COLO829 (cell line): ENCODE measurements at regions not wholly inside any gene's neighbourhood (a gene's known extent, or its start where the extent isn't known, plus 50 kb on each side); places are given as distances from the start of the nearest gene placed in this dataset.
"Not testable (repeated sequence)": the region's sequence is repeated elsewhere in the genome, so short reads cannot be mapped to it uniquely, and the experiment has no call there.

Source experiments
- DNase-seq: peaks from one replicate; pipeline ENCODE4 v3.0.0; 2012; ENCODE audit warnings: low spot score

DNA sequence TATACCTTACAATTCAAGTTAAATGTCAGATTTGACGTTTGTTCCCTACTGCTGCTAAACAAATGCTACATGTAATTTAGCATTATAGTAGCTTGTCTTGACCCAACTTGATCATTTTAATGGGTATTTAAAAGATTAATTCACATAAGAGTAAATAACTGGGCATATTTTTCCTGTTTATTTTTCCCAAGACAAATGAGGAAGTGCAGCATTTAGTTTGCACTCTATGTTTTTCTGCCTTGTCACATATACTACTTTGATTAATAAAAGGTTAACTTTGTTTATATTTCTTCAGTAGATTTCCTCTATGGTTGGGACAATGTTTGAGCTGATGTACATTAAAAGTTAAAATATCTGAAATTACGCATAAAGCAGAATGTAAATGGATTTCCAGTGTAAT lies 641.8 kb downstream of the PRR16 start:
- no peak for DNase-seq

GRCh38 chr5:121106721-121107690 lies 642.9 kb downstream of the PRR16 start:
- DNase-seq, result not testable (repeated sequence)

GRCh38 chr5:121108725-121109124 lies 644.6 kb downstream of the PRR16 start:
- no peak for DNase-seq

DNA sequence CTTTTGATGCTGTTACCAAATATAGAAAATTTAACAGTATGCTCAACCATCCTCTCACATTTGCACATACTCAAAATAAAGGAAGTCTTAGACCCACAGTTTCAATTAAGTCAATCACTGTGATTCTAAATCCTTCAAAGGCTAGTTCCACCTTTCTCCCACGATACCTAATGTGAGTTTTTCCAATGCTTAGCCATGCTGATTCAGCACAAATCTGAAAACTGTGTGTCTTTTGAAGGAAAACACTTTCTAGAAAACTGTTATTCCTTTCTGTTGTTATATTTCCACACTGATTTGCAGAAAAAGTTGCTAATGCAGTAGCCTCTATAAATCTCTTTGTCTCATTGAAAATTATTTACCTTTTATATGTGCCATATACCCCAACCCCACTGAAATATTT lies 645.7 kb downstream of the PRR16 start:
- no peak for DNase-seq

- no peak for DNase-seq
These were observed 657.7 kb downstream of the PRR16 start for GRCh38 chr5:121121786-121122185.

GRCh38 chr5:121138495-121138907 lies 674.4 kb downstream of the PRR16 start:
- DNase-seq, result peak; percentile 33

DNA sequence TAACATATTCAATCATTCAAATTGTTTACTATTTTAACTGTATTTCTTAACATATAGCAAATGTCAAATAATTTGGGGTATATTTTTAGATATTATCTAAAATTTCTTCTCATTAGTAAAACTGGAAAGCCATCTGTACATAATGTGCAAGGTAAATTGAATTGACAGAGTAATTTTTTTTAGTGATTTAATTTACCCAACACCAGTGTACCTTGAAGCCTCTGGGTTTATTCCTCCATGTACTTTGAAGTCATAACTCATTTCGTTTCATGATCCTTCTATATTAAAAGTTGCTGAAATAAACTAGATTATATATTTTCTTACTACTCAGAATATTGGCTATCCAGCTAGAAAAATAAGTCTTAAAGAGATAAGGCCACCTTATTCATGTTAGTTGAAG lies 674.9 kb downstream of the PRR16 start:
- no peak for DNase-seq

DNA sequence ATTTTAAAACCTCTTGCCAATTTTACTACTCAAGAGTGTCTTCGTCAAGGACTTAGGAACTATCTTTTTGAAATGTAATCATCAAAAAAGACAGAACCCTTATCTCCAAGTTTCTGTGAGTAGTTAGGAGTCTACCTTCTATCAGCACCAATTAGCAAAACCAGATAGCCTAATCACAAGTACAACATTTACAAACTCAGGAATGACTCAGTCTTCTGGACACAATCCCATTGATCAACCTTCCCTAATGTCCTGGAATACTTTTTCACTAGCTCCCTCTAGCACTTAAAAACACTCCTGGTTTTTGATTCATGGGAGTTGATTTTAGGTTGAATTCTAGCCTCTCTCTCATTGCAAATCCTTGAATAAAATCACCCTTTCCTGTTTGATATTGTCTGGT lies 680.7 kb downstream of the PRR16 start:
- peak; percentile 3 for DNase-seq

- no peak for DNase-seq
These were observed 687.4 kb downstream of the PRR16 start for GRCh38 chr5:121151534-121151933.

- no peak for DNase-seq
These were observed 688.3 kb downstream of the PRR16 start for GRCh38 chr5:121152411-121152810.

DNA sequence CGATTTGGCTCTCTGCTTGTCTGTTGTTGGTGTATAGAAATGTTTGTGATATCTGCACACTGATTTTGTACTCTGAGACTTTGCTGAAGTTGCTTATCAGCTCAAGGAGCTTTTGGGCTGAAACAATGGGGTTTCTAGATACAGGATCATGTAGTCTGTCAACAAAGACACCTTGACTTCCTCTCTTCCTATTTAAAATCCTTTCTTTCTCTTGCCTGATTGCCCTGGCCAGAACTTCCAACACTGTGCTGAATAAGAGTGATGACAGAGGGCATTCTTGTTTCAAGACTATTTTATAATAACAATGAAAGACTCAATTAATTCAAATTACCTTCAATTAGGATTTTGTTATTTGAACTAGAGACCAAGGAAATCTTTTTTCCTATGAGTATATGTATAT lies 692.5 kb downstream of the PRR16 start:
- DNase-seq, result no peak

DNA sequence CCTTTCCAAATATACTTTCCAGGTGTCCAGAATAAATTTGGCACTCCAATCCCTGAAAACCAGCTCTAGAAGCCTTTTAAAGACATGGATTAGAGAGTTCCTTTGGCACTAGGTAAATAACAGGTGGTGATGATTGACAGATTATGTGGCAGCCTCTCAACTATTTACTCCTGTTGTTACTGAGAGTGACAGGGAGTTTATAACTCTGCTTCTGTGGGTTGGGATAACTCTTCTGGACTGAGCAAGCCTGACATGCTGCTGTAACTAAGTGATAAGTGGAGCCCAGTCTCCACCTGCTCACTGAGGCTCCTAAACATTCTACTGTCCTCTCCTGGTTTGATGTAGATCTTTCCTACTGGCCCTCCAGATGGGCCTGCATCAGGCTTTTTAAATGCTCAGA lies 693.2 kb upstream of the FTMT start:
- DNase-seq, result no peak

DNA sequence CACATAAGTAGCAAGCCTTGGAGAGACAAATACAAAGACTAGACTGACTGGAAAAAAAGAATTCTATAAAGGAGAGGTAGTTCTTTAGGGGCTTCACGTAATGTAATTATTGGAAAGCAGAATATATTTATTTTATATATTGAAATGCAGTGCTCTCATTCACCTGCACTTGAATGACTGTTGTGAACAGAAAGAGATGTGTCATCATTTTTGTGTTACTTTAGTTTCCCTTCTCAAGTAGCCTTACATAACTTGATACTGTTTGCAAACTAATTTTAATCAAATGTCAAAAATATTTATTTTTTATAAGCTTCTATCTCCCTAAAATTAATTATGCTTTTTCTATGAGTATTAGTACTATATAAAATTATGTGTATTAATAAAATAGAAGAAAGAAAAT lies 691.1 kb upstream of the FTMT start:
- no peak for DNase-seq

DNA sequence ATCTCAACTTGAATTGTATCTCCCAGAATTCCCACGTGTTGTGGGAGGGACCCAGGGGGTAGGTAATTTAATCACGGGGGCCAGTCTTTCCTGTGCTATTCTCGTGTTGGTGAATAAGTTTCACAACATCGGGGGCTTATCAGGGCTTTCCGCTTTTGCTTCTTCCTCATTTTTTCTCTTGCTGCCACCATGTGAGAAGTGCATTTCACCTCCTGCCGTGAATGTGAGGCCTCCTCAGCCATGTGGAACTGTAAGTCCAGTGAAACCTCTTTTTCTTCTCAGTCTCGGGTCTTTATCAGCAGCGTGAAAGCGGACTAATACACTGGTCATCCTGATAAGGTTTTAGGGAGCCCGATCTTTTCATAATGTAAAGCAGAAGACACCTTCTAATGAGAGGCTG lies 687.0 kb upstream of the FTMT start:
- no peak for DNase-seq

DNA sequence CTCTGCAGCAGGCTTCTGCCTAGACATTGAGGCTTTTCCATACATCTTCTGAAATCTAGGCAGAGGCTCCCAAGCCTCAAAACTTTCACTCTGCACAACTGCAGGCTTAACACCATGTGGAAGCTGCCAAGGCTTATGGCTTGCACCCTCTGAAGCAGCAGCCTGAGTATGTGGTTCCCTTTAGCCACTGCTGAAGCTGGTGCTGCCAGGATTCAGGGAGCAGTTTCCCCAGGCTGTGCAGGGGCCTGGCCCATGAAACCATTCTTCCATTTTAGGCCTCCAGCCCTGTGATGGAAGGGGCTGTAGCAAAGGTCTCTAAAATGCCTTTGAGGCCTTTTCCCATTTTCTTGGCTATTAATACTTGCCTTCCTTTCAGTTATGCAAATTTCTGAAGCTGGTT lies 680.3 kb upstream of the FTMT start:
- no peak for DNase-seq

DNA sequence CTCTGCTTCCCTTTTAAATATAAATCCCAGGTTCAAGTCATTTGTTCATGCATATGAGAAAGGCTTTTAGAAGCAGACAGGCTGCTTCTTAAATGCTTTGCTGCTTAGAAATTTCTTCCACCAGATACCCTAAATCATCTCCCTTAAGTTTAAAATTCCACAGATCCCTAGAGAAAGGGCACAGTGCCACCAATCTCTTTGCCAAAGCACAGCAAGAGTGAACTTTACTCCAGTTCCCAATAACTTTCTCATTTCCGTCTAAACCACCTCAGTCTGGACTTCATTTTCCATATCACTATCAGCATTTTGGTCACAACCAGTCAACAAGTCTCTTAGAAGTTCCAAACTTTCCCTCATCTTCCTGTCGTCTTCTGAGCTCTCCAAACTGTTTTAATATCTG lies 679.8 kb upstream of the FTMT start:
- no peak for DNase-seq

- DNase-seq, result no peak
These were observed 677.3 kb upstream of the FTMT start for GRCh38 chr5:121174351-121174750.

DNA sequence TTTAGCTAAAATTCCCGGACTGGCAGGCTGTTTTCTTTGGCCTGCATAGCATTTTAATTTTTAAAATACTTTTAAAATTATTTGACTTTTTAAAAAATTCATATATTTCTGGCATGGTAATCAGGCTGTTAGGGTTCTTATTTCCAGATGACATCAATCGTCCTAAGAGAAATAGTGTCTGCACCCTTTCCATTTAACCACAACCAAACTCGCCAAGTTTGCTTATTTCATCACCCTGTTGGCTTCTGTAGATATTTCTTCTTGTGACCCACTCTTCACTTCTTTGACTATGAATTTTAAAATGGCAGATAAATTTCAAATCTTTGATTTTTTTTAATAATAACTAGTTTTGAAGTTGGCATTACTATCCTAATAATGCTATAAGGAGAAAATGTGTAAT lies 675.7 kb upstream of the FTMT start:
- no peak for DNase-seq

DNA sequence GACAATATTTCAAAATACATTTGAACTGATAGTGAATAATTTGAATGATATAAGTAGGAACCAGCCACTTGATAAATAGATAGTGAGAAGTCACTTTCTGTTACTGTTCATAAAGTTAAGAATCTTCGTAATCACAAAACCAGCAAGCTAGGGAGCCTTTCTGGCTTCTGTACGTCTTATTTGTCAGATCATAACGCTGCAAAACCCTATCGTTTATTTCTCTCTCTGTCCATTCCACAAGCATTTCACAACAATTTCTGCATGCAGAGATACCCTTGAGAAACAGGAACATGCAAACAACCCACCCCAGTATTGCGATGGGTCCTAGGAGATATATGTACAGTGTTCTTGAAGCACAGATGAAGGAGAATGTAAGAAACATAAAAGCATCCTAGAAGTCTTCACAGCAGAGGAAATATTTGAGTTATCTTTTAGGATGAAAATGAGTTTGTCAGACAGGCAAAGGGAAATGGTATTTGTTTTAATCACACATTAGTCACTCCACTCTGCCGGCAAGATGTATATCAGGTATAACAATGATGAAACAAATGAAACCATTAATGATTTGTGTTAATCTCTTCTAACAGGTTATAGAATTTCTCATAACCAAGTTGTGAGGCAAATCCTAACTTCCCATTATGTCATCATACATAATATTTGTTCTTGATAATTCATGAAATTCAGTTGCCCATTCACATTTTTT lies 668.7 kb upstream of the FTMT start:
- DNase-seq, result no peak

DNA sequence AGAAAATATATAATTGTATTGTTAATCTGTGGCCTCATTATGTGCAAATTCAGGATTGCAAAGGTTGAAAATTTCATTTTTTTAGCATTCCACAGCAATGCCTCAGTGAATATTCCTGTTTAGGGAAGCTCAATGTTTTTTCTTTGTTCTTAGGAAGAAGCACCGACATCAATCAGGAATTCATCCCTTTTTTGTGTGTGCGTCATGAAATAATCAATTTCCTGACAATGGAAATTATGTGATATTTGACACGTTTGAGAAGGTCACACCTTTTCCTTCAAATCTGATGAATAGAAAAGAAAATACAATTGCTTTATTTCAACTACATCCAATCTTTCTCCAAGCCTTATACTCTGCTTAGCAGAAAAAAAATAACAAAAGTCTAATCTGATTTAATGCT lies 662.8 kb upstream of the FTMT start:
- DNase-seq, result no peak

GRCh38 chr5:121189342-121190305 lies 662.1 kb upstream of the FTMT start:
- DNase-seq, result no peak
